ENCODE measurements at regions not wholly inside any gene's neighbourhood (a gene's known extent, or its start where the extent isn't known, plus 50 kb on each side); places are given as distances from the start of the nearest gene placed in this dataset.

DNA sequence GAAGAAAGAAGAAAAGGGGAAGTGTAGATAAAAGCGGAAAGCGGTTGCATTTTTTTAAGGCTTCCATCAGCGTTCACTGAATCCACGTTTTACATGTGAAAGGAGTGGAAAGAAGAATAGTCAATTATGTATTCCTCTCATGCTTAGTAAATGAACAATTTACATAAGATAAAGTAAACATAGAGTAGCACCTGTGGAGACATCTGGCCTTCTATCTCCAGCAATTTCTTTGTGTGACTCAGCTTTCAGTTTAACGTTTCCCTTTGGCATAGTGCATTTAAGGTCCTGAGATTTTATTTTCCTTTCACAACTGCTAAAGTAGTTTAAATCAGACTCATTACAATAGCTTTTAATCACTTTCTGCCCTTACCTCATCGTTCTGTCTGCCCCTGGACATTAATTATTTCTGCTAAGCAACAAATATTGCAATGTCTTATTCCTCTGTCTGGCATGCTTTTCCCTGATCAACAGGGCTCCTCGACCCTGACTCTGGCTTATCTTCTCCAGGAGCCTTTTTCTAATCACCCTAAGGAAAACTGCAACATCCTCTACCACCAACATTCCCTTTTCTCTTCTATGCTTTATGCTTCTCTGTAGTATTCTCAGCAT, 383.5 kb upstream of the VWC2 start:
- TF ChIP-seq, protein P1, sequence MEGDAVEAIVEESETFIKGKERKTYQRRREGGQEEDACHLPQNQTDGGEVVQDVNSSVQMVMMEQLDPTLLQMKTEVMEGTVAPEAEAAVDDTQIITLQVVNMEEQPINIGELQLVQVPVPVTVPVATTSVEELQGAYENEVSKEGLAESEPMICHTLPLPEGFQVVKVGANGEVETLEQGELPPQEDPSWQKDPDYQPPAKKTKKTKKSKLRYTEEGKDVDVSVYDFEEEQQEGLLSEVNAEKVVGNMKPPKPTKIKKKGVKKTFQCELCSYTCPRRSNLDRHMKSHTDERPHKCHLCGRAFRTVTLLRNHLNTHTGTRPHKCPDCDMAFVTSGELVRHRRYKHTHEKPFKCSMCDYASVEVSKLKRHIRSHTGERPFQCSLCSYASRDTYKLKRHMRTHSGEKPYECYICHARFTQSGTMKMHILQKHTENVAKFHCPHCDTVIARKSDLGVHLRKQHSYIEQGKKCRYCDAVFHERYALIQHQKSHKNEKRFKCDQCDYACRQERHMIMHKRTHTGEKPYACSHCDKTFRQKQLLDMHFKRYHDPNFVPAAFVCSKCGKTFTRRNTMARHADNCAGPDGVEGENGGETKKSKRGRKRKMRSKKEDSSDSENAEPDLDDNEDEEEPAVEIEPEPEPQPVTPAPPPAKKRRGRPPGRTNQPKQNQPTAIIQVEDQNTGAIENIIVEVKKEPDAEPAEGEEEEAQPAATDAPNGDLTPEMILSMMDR (IDR thresholded peaks at IDR 0.05; ENCODE audit: low read depth, low read length, missing control alignments): no peak
- DNase-seq: no peak
- in situ Hi-C loops (cut with HindIII; ENCODE audit: low pct_ligation_motif_present, low sequenced_read_pairs): no loop called here
- Histone ChIP-seq H3K36me3 (replicated peaks) (no peaks in the 10 kb centered on the region), H3K27me3 (replicated peaks) (no peaks in the 10 kb centered on the region), H3K27ac (no peak overlapping the region), H3K4me3 (ENCODE audit: low read depth, low read length) (no peak overlapping the region)

DNA sequence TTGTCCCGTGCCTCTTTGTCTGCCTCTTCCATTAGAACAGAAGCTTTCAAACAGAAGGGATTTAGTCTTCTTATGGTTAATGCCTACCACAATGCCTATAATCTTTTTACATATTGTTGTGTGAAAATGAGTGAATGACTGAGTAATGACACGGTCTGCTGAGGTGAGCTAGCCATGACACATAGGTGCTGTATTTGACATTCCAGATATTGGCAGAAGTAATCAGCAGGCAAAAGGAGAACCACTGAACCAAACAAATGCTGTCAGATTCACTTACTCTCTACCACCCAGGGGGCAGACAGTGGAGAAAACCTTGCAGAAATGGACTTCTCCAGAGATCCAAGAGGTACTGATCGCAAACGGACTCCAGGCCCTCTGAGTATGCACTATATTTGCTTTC, 377.2 kb upstream of the VWC2 start:
- H3K27ac ChIP-seq: no peak overlapping the region
- DNase-seq: no peak
- no peaks in the 10 kb centered on the region for H3K36me3 ChIP-seq (replicated peaks)
- in situ Hi-C loops (cut with HindIII; ENCODE audit: low pct_ligation_motif_present, low sequenced_read_pairs): no loop called here
- H3K27me3 ChIP-seq (replicated peaks): no peaks in the 10 kb centered on the region
- no peak overlapping the region for H3K4me3 ChIP-seq (ENCODE audit: low read depth, low read length)
- TF ChIP-seq, protein P1 (IDR thresholded peaks at IDR 0.05; ENCODE audit: low read depth, low read length, missing control alignments): no peak

DNA sequence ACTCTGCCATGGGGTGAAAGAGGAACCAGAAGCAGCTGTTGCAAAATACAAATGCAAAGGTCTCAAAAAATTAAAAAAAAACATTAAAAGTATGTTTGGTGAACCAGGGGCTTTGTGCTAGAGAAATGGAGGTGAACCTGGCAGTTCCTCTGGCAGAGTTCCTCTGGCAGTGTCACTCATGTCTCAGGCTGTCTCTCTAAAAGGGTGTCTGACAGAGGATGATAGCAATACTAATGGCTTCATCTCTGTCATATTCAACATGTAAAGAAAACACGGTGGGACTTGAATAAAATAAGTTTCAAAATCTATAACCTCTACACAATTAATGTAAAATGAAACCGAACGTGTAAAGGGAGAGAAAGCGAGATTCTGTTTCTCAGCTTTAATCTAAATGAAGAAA, 375.7 kb upstream of the VWC2 start:
- DNase-seq: no peak
- Histone ChIP-seq H3K4me3 (ENCODE audit: low read depth, low read length) (no peak overlapping the region), H3K36me3 (replicated peaks) (no peaks in the 10 kb centered on the region), H3K27me3 (replicated peaks) (no peaks in the 10 kb centered on the region), H3K27ac (no peak overlapping the region)
- TF ChIP-seq, protein P1 (IDR thresholded peaks at IDR 0.05; ENCODE audit: low read depth, low read length, missing control alignments): no peak
- in situ Hi-C loops (cut with HindIII; ENCODE audit: low pct_ligation_motif_present, low sequenced_read_pairs): no loop called here

DNA sequence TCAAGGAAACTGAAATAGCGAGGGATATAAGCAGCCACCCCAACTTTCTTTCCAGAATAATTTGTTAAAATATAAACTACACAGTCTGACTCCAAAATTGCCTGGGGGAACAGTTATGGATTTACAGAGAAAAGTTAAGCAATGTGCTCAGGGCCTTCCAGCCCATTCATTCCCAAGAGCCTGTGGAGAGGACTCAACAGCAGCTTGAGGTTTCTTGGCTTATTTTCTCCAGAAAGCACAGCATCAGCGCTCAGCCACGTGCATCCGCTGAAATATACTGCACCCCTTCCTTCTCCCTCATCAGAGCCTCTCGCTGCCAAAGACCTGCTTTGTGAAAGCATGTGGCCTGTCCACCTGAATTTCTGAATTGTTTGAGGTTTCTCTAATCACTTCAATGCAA, 375.2 kb upstream of the VWC2 start:
- H3K36me3 ChIP-seq (replicated peaks): no peaks in the 10 kb centered on the region
- TF ChIP-seq, protein P1 (IDR thresholded peaks at IDR 0.05; ENCODE audit: low read depth, low read length, missing control alignments): no peak
- no peak overlapping the region for H3K4me3 ChIP-seq (ENCODE audit: low read depth, low read length)
- H3K27me3 ChIP-seq (replicated peaks): no peaks in the 10 kb centered on the region
- no peak for DNase-seq
- no peak overlapping the region for H3K27ac ChIP-seq
- in situ Hi-C loops (cut with HindIII; ENCODE audit: low pct_ligation_motif_present, low sequenced_read_pairs): no loop called here

DNA sequence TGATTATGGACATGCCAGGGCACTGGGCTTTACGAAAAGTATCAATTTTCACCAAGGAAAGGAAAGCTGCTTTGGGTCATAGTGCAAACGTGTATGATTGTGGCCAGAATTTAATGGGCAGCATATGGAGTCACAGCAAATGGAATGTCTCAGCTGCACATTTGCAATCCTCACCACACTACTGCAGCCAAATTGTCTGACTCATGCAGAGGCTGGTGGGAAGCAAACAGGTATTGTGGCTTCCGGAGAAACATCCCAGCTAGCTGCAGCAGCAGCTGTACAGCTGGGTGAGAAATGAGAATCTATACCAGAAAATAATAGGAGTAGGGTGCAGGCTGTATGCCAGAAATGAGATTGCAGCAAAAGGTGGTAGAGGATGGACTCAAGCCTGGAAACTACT, 374.7 kb upstream of the VWC2 start:
- no peak overlapping the region for H3K27ac ChIP-seq
- no peak for DNase-seq
- TF ChIP-seq, protein P1 (IDR thresholded peaks at IDR 0.05; ENCODE audit: low read depth, low read length, missing control alignments): no peak
- in situ Hi-C loops (cut with HindIII; ENCODE audit: low pct_ligation_motif_present, low sequenced_read_pairs): no loop called here
- no peaks in the 10 kb centered on the region for H3K27me3 ChIP-seq (replicated peaks)
- H3K4me3 ChIP-seq (ENCODE audit: low read depth, low read length): no peak overlapping the region
- H3K36me3 ChIP-seq (replicated peaks): no peaks in the 10 kb centered on the region

DNA sequence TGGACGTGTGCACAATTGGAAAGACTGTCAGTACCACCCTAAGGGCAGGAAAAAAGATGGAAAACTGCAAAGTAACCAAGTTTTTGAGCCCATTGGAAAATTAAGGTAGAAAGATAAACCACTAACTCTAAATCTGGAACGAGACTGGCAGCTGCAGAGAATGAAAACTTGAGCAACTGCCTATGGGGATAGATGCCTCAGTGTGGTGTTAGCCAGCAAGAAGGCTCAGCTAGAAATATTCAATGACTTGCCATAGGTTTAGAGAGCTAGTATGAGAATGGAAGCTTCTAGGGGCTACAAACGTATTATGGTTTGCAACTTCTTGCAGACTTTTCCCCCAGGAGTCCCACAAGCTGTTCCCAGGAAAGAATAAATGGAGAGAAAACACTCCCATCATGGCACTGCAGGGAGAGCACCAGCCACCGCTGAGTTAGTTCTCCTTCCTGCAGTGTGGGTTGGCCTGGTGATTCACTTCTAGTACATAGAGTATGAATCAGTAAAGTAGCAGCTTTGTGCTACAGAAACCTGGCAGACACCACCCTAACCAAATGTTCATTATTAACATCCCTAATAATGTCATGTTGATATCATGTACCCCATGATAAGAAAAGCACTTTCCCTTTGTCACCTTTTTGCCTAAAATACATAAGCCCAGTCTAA, 372.4 kb upstream of the VWC2 start:
- in situ Hi-C loops (cut with HindIII; ENCODE audit: low pct_ligation_motif_present, low sequenced_read_pairs): no loop called here
- TF ChIP-seq, protein P1 (IDR thresholded peaks at IDR 0.05; ENCODE audit: low read depth, low read length, missing control alignments): no peak
- DNase-seq: no peak
- no peak overlapping the region for H3K4me3 ChIP-seq (ENCODE audit: low read depth, low read length)
- no peak overlapping the region for H3K27ac ChIP-seq
- no peaks in the 10 kb centered on the region for H3K36me3 ChIP-seq (replicated peaks)
- H3K27me3 ChIP-seq (replicated peaks): no peaks in the 10 kb centered on the region

Measured in brain microvascular endothelial cell (primary cell).